AG04450 (cell line): ENCODE measurements at regions not wholly inside any gene's neighbourhood (a gene's known extent, or its start where the extent isn't known, plus 50 kb on each side); places are given as distances from the start of the nearest gene placed in this dataset.

ENCODE experiments used
- CTCF ChIA-PET: fragments of 300-600, 350-600 bp; formaldehyde crosslinking; extraction: SDS; loops from one replicate; lab custom pipeline; 2022; ENCODE audit warnings: antibody characterized with exemption, inconsistent platforms; lab: Charles Lee
- POLR2A ChIA-PET: fragments of 350-600 bp; formaldehyde crosslinking; extraction: SDS; loops from one replicate; lab custom pipeline; 2021; ENCODE audit warnings: antibody characterized with exemption, inconsistent platforms; lab: Yijun Ruan, JAX
- DNase-seq: peaks from one replicate; pipeline ENCODE4 v3.0.0-alpha.2; 2011; ENCODE audit warnings: low read depth, low spot score
- H3K27ac ChIP-seq: one replicate; pipeline ENCODE4 v1.5.1; 2012; ENCODE audit warnings: low read depth, low read length, control low read depth
- H3K27me3 ChIP-seq: one replicate; pipeline ENCODE4 v1.6.0; 2012; ENCODE audit warnings: low read length; ENCODE audit not compliant: control insufficient read depth, insufficient read depth
- H3K4me3 ChIP-seq: 2 replicates; pipeline ENCODE4 v1.5.1; 2011; ENCODE audit warnings: mild to moderate bottlenecking, low read depth, low read length, control low read depth
- H3K9me3 ChIP-seq: 2 replicates; pipeline ENCODE4 v1.5.1; 2012; ENCODE audit warnings: low read length; ENCODE audit not compliant: control insufficient read depth, insufficient read depth
- TF ChIP-seq, protein P1 (sequence below): IDR thresholded peaks from 2 replicates; pipeline ENCODE4 v1.5.1; 2011; ENCODE audit warnings: low read depth, low read length, control low read depth, inconsistent platforms

GRCh38 chr20:53870426-53871315 lies 199.7 kb downstream of the BCAS1 start:
- ChIA-PET CTCF (interaction anchor here (0.7 to 1.4 kb wide), 13 partner anchors 9 to 292 kb away, joined by 3 to 6 read pairs (median 3); no protein-coding TSS in a partner anchor), POLR2A (no interaction called here)

DNA sequence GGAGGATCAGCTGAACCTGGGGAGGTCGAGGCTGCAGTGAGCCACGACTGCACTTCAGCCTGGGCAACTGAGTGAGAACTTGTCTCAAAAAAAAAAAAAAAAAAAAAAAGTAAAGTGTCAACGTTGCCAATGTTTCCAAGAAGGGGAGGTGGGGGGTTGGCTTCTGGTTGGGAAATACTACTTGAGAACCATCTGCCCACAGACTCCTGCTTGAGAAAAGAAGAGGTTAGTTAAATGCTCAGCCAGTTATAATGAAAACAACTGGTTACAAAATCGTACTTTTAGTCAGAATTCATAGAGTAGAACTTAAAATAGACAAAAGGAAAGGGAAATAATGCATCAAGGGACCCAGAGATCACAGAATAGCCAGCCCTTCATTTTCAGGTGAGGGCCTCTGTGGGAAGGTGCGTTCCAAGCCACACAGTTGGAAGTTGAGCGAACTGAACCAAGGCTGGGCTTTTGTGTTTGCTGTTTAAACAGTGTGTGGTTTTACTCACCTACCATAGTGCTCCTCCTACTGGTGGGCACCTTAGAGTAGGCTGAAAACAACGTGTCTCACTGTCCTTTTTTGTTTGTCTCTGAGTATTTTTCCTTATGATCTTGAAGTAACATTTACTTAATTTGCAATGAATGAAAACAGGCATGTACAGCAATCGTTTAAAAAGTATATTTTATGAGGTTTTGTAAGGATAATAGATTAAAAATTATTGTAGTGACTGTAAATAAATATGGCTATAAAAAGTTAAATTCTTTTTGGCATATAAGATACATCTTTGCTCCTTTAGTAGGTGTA lies 200.7 kb downstream of the BCAS1 start:
- POLR2A ChIA-PET: no interaction called here
- TF ChIP-seq, protein P1, sequence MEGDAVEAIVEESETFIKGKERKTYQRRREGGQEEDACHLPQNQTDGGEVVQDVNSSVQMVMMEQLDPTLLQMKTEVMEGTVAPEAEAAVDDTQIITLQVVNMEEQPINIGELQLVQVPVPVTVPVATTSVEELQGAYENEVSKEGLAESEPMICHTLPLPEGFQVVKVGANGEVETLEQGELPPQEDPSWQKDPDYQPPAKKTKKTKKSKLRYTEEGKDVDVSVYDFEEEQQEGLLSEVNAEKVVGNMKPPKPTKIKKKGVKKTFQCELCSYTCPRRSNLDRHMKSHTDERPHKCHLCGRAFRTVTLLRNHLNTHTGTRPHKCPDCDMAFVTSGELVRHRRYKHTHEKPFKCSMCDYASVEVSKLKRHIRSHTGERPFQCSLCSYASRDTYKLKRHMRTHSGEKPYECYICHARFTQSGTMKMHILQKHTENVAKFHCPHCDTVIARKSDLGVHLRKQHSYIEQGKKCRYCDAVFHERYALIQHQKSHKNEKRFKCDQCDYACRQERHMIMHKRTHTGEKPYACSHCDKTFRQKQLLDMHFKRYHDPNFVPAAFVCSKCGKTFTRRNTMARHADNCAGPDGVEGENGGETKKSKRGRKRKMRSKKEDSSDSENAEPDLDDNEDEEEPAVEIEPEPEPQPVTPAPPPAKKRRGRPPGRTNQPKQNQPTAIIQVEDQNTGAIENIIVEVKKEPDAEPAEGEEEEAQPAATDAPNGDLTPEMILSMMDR: peak; percentile 88
- H3K4me3 ChIP-seq: no peak overlapping the region
- H3K9me3 ChIP-seq: no peaks in the 10 kb centered on the region
- H3K27ac ChIP-seq: no peak overlapping the region
- no peak for DNase-seq
- CTCF ChIA-PET: interaction anchor here (0.7 to 1.4 kb wide), 12 partner anchors 10 to 291 kb away, joined by 3 to 6 read pairs (median 3); no protein-coding TSS in a partner anchor
- H3K27me3 ChIP-seq: no peaks in the 10 kb centered on the region

More at GRCh38 chr20:53870426-53871315, 199.7 kb downstream of the BCAS1 start:
- Histone ChIP-seq H3K9me3 (no peaks in the 10 kb centered on the region; the same call in 1 of the 2 replicates), H3K4me3 (no peak overlapping the region), H3K27ac (no peak overlapping the region), H3K27me3 (no peaks in the 10 kb centered on the region)
- no peak for DNase-seq
- TF ChIP-seq, protein P1: no peak

DNA sequence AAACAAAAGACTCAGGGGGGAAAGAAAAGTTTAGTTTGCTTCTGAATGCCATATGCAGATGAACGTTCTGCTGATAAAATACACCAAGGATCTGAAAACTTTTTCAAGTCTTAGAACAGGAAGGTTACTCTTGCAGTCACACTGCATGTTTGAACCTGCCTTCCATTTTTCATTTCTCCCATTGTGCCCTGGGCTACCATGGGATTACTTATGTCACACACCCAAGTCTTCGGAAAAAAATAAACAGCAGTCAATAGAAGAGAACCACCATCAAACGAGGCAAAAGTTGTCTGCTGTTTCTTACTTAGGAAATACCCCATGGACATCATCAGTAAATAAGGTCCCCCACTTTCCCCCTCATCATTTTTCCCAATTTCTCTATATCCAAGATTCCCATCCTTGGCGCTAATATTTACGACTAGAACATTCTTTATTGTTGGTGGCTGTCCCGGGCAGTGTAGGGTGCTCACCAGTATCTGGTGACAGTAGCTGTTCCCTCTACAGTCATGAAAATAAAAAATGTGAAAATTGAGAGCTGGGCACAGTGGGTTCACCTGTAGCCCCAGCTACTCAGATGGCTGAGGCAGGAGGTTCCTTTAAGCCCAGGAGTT lies 202.5 kb downstream of the BCAS1 start:
- Histone ChIP-seq H3K9me3 (no peaks in the 10 kb centered on the region), H3K27ac (no peak overlapping the region), H3K4me3 (no peak overlapping the region), H3K27me3 (no peaks in the 10 kb centered on the region)
- TF ChIP-seq, protein P1: no peak
- DNase-seq: no peak
- ChIA-PET CTCF (no interaction called here), POLR2A (no interaction called here)

- Histone ChIP-seq H3K27me3 (no peaks in the 10 kb centered on the region), H3K27ac (peak overlapping the region; percentile 75), H3K4me3 (0 out of 2 replicates have a peak overlapping the region, but pooled peaks have one; percentile 3), H3K9me3 (no peaks in the 10 kb centered on the region)
- no peak for DNase-seq
- TF ChIP-seq, protein P1: no peak
- POLR2A ChIA-PET: interaction anchor here (0.8 to 1.6 kb wide), 5 partner anchors 41 to 341 kb away, joined by 3 to 6 read pairs (median 5); partner anchors contain the start of gene PFDN4
- CTCF ChIA-PET: interaction anchor here (0.7 to 4.5 kb wide), 3 partner anchors 11 to 188 kb away, joined by 3 to 28 read pairs (median 6); no protein-coding TSS in a partner anchor
These were observed 203.3 kb downstream of the BCAS1 start for GRCh38 chr20:53866794-53867740.
